ENCODE measurements at regions not wholly inside any gene's neighbourhood (a gene's known extent, or its start where the extent isn't known, plus 50 kb on each side); places are given as distances from the start of the nearest gene placed in this dataset.

DNA sequence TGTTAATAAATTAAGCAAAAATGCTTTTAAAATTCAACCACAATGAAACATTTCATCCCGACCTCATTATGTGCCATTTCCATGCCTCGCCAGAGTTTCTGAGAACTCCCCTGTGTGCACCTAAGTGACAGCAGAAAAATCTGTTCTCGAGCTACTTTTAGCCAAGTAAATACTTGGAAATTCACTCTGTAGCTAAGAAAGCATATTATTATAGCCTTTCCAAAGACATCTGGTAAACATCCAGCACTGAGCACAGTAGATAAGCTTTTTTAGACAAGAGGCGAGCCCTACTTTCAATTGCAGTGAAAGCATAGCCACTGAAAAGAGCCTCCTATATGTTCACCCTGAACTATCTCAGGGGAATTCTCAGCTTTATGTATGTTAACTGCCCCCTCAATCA lies 242.8 kb upstream of the PSMD7 start:
- no peak for TF ChIP-seq POLR2A (IDR thresholded peaks at IDR 0.05; ENCODE audit: low read depth, low read length)
- TF ChIP-seq TAF1 (IDR thresholded peaks at IDR 0.05; ENCODE audit: borderline replicate concordance, low read depth, low read length): no peak
- TF ChIP-seq POLR2AphosphoS5 (IDR thresholded peaks at IDR 0.05; ENCODE audit: low read depth, low read length): no peak
- DNase-seq (ENCODE audit: insufficient read length) (no peak), FAIRE-seq (no peak)

DNA sequence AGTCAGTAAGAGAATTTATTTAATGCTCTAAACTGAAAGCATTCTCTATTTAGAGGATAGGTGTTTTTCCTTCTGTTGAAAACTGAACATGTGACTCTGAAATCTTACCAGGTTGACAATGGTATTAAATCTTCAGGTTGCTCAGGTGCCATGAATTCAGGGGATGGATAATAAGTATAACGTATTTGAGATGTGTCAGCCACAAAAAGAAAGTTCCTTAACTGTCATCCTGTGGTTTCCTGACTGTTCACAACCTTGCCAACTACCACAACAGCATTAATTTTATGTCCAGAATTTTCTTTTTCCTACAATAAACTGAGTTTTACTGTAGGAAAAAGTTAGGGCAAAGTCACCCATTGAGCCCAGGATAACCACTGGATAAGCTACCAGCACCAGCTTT lies 243.3 kb upstream of the PSMD7 start:
- DNase-seq (ENCODE audit: insufficient read length): no peak
- FAIRE-seq: no peak
- no peak for TF ChIP-seq TAF1 (IDR thresholded peaks at IDR 0.05; ENCODE audit: borderline replicate concordance, low read depth, low read length)
- no peak for TF ChIP-seq POLR2A (IDR thresholded peaks at IDR 0.05; ENCODE audit: low read depth, low read length)
- TF ChIP-seq POLR2AphosphoS5 (IDR thresholded peaks at IDR 0.05; ENCODE audit: low read depth, low read length): no peak

DNA sequence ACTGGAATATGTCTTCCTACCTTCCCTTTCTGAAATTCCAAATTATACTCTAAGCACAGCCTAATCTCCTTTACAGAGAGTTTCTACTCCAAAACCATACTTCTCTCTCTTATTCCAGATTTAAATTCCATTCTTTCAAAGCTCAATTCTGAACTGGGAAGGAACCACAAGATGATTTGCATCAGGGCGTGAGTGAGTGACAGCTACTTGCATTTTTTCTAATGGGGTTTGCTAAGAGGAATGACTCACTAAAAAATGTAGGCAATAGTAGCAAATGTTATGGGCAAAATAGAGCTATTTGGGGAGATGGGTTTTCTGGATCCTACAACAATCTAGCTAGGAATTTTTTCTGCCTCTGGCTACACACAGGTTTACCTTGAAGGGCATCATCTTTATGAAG lies 244.6 kb upstream of the PSMD7 start:
- TF ChIP-seq POLR2A (IDR thresholded peaks at IDR 0.05; ENCODE audit: low read depth, low read length) (no peak), TAF1 (IDR thresholded peaks at IDR 0.05; ENCODE audit: borderline replicate concordance, low read depth, low read length) (no peak), POLR2AphosphoS5 (IDR thresholded peaks at IDR 0.05; ENCODE audit: low read depth, low read length) (no peak)
- FAIRE-seq: no peak

DNA sequence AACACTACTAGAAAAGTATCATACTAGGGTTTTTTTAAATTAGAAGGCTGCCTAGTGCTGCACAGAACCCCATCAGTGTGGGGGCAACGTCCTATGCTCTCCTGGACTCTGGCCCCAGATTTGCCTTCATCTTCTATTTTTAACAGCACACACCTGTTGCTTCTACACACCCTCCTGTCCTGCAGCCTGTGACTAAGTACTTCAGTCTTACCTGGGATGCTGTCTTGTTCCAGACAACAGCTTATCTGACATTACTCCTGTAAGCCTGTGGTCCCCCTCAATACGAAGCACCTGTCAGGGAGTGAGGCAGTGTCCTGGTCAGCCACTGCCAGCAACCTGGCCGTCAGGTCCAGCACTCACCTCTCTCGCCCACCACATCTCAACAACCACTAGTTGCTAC lies 247.6 kb upstream of the PSMD7 start:
- no peak for FAIRE-seq
- no peak for TF ChIP-seq POLR2AphosphoS5 (IDR thresholded peaks at IDR 0.05; ENCODE audit: low read depth, low read length)
- no peak for TF ChIP-seq POLR2A (IDR thresholded peaks at IDR 0.05; ENCODE audit: low read depth, low read length)
- TF ChIP-seq TAF1 (IDR thresholded peaks at IDR 0.05; ENCODE audit: borderline replicate concordance, low read depth, low read length): no peak
- no peak for DNase-seq (ENCODE audit: insufficient read length)

More for the DNA sequence above, 244.6 kb upstream of the PSMD7 start:
- no peak for DNase-seq (ENCODE audit: insufficient read length)

DNA sequence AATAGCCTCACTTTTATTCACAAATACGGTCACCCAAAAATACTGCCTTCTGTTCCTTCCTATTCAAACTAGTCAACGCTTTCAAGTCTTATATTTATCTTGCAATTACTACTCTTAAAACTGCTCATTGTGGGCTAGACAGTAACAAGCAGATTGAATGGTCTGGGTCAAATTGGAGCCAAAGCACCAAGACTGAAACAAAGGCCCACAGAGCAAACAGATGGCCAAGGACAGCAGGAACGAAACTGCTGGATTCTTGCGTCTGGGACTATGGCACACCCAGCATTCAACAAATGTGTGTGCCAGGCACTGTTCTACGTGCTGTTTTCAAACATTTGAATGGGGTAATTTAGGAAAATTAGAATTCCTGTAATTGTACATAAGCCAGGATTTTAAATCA lies 250.1 kb upstream of the PSMD7 start:
- no peak for TF ChIP-seq POLR2A (IDR thresholded peaks at IDR 0.05; ENCODE audit: low read depth, low read length)
- no peak for TF ChIP-seq POLR2AphosphoS5 (IDR thresholded peaks at IDR 0.05; ENCODE audit: low read depth, low read length)
- no peak for TF ChIP-seq TAF1 (IDR thresholded peaks at IDR 0.05; ENCODE audit: borderline replicate concordance, low read depth, low read length)
- no peak for FAIRE-seq
- DNase-seq (ENCODE audit: insufficient read length): no peak

DNA sequence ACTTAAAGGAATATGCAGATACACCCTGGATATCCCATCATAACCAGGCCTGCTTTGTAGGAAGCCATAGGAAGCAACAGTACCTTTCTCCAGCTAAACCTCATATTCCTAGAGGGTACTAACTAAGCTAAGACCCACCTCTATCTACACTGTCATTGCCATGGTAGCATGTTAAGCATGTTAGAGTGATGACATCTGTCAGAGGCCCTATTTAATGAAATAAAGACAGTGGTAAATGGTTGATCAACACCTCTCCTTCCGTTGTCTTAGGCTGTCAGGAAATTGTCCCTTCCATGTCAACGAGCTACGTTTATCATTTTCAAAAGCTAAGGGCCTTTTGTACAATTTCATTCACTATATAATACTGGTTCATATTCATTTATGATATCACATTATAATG lies 251.1 kb upstream of the PSMD7 start:
- DNase-seq (ENCODE audit: insufficient read length) (no peak), FAIRE-seq (no peak)
- TF ChIP-seq POLR2AphosphoS5 (IDR thresholded peaks at IDR 0.05; ENCODE audit: low read depth, low read length) (no peak), POLR2A (IDR thresholded peaks at IDR 0.05; ENCODE audit: low read depth, low read length) (no peak), TAF1 (IDR thresholded peaks at IDR 0.05; ENCODE audit: borderline replicate concordance, low read depth, low read length) (no peak)

DNA sequence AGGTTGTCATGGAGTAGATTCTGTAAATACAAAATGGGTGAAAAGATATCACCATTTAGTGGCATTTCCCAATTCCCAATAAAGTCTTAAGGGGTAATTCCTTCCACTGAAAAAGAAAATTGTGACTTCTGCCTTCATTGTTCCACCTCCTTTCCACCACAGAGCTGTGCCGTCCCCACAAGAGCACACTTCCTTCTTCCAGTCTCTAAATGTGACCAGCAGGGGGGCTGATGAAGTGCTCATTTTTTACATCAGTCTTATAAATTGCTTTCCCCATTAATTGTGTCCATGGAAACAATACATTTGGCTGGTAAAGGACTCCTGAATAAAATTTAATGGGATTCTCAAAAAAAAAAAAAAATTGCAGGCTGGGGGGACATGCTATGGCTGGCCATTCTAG lies 260.8 kb upstream of the PSMD7 start:
- FAIRE-seq (no peak), DNase-seq (ENCODE audit: insufficient read length) (no peak)
- TF ChIP-seq TAF1 (IDR thresholded peaks at IDR 0.05; ENCODE audit: borderline replicate concordance, low read depth, low read length) (no peak), POLR2A (IDR thresholded peaks at IDR 0.05; ENCODE audit: low read depth, low read length) (no peak), POLR2AphosphoS5 (IDR thresholded peaks at IDR 0.05; ENCODE audit: low read depth, low read length) (no peak)

DNA sequence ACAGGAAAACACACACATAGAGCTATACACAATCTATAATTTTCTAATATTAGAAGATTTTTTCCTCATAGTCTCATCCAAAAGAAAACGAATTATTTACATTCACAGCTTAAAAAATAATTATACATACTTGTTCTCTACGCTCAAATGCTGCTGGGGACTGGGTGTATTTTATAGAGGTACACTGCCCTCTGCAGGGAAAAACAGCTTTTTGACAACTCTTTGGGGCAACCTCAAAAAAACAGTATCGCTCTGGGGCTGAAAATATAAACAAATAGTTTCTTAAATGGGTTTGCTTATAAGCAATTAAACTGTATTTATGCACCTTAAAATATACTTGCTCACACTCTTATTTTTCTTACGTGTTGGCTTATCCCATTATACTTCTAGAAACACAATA lies 261.8 kb upstream of the PSMD7 start:
- FAIRE-seq (no peak), DNase-seq (ENCODE audit: insufficient read length) (no peak)
- TF ChIP-seq POLR2A (IDR thresholded peaks at IDR 0.05; ENCODE audit: low read depth, low read length) (no peak), POLR2AphosphoS5 (IDR thresholded peaks at IDR 0.05; ENCODE audit: low read depth, low read length) (no peak), TAF1 (IDR thresholded peaks at IDR 0.05; ENCODE audit: borderline replicate concordance, low read depth, low read length) (no peak)

DNA sequence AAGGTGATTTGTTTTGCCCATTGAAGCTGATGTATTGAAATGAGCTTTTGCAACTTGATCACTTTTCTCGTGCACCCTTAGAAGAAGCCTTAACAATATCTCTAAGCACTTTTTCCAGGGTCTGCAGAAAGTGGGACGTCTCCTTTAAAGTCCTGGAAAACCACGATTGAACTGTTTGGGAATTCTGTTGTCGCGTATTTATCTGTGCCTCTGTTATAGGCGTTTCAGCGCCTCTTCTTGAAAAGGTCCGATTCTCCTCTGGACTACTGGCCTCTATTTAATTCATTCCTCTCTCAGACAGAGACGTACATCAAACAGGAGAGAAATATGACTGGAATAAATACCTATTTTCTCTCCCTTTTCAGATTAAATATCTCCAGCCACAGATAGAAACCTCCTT lies 262.4 kb upstream of the PSMD7 start:
- DNase-seq (ENCODE audit: insufficient read length) (no peak), FAIRE-seq (no peak)
- TF ChIP-seq POLR2AphosphoS5 (IDR thresholded peaks at IDR 0.05; ENCODE audit: low read depth, low read length): no peak

DNA sequence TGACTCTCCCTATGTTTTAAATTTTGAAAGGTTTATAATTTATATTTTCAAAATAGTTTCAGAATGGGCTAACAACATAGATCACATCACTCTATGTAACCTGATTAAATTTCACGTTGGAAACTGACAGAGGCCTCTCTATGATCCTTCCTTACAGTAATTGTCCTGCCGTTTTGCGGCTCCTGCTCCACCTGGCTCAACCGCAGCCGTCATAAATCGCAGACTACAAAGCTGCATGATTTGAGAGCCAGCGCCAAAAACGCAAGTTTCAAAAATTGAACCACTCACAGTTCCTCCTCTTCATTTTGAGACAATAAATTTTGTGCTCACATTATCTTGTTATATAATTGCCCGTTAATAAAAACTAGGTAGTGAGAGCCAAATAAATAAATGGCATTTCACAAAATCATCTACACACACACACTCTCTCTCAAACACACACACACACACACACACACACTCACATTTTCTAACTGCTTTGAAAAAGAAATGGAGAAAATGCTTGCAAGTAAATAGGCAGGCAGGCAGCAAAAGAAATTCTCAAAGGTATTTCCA lies 263.1 kb upstream of the PSMD7 start:
- TF ChIP-seq POLR2AphosphoS5 (IDR thresholded peaks at IDR 0.05; ENCODE audit: low read depth, low read length) (no peak), POLR2A (IDR thresholded peaks at IDR 0.05; ENCODE audit: low read depth, low read length) (no peak), TAF1 (IDR thresholded peaks at IDR 0.05; ENCODE audit: borderline replicate concordance, low read depth, low read length) (no peak)
- no peak for DNase-seq (ENCODE audit: insufficient read length)
- FAIRE-seq: no peak

DNA sequence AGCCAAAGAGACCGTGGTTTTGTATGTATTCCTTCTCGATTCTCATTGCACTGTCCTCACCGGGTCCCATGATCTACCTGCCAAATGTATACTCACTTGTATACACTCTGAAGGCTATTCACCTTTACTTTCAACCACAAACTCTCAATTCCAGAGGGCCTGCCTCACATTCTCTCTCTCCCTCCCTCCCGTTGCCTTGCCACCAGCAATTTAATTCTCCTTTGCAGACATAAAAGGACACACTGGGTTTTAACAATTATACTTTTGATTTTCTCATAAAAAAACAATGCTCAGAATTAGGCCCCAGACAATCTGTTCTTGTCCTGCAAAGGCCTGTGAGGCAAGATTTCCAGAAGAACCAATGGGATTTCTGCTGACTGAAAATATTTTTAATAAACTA lies 265.1 kb upstream of the PSMD7 start:
- DNase-seq (ENCODE audit: insufficient read length): no peak
- no peak for FAIRE-seq
- TF ChIP-seq TAF1 (IDR thresholded peaks at IDR 0.05; ENCODE audit: borderline replicate concordance, low read depth, low read length) (no peak), POLR2AphosphoS5 (IDR thresholded peaks at IDR 0.05; ENCODE audit: low read depth, low read length) (no peak)

DNA sequence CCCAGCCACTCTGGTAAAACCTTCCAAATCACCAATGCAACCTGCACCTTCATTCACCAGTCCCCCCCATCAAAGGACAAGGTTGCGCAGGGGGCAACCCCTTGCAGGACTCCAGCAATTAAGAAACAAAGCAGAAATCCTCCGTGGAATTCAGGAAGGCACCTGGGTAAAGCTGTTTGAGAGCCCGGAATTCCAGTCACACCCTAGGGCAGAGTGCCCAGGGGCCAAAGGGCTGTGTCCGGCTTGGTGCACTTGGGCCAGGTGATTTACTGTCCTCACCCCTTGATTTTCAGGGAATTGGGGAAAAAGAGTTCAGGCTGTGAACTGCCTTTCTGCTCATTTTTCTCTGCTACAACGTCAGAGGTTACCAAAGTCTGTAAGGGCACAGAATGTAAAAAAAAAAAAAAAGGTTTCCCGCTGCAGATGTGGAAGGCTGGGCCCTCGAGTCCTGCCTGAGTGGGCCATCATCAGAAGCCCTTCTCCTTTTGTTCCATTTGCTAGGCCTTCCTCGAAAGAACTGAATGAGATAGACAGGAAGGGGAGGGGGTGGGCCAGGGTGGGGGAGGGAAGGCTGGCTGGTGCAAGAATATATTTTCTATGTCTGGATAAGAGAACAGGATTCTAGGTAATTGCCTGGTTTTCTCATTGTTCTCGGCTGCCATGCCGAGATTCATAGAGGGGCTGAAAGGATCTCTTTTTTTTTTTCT lies 266.5 kb upstream of the PSMD7 start:
- TF ChIP-seq POLR2AphosphoS5 (IDR thresholded peaks at IDR 0.05; ENCODE audit: low read depth, low read length): no peak
- no peak for TF ChIP-seq POLR2A (IDR thresholded peaks at IDR 0.05; ENCODE audit: low read depth, low read length)
- no peak for TF ChIP-seq TAF1 (IDR thresholded peaks at IDR 0.05; ENCODE audit: borderline replicate concordance, low read depth, low read length)
- no peak for FAIRE-seq
- DNase-seq (ENCODE audit: insufficient read length): no peak
